ENCODE measurements at regions not wholly inside any gene's neighbourhood (a gene's known extent, or its start where the extent isn't known, plus 50 kb on each side); places are given as distances from the start of the nearest gene placed in this dataset.

GRCh38 chr4:24103434-24104157 lies 213.7 kb upstream of the PPARGC1A start:
- DNase-seq (ENCODE audit: low read depth, low spot score): no peak
- H3K4me3 ChIP-seq (ENCODE audit: low read length): no peak overlapping the region

- no peak overlapping the region for H3K4me3 ChIP-seq (ENCODE audit: low read length)
These were observed 212.8 kb upstream of the PPARGC1A start for GRCh38 chr4:24102621-24103020.

GRCh38 chr4:24096603-24097002 lies 206.8 kb upstream of the PPARGC1A start:
- H3K4me3 ChIP-seq (ENCODE audit: low read length): no peak overlapping the region
- DNase-seq (ENCODE audit: low read depth, low spot score): no peak

More at GRCh38 chr4:24102621-24103020, 212.8 kb upstream of the PPARGC1A start:
- DNase-seq (ENCODE audit: low read depth, low spot score): no peak

- no peak for DNase-seq (ENCODE audit: low read depth, low spot score)
- no peak overlapping the region for H3K4me3 ChIP-seq (ENCODE audit: low read length)
These were observed 204.9 kb upstream of the PPARGC1A start for GRCh38 chr4:24094726-24095125.

GRCh38 chr4:24093446-24093845 lies 203.6 kb upstream of the PPARGC1A start:
- no peak overlapping the region for H3K4me3 ChIP-seq (ENCODE audit: low read length)
- DNase-seq (ENCODE audit: low read depth, low spot score): no peak

- DNase-seq (ENCODE audit: low read depth, low spot score): no peak
- H3K4me3 ChIP-seq (ENCODE audit: low read length): no peak overlapping the region
These were observed 201.9 kb upstream of the PPARGC1A start for GRCh38 chr4:24091639-24092233.

- DNase-seq (ENCODE audit: low read depth, low spot score): no peak
- no peak overlapping the region for H3K4me3 ChIP-seq (ENCODE audit: low read length)
These were observed 200.1 kb upstream of the PPARGC1A start for GRCh38 chr4:24089851-24090534.

GRCh38 chr4:24080871-24081270 lies 191.0 kb upstream of the PPARGC1A start:
- no peak for DNase-seq (ENCODE audit: low read depth, low spot score)
- H3K4me3 ChIP-seq (ENCODE audit: low read length): no peak overlapping the region

- H3K4me3 ChIP-seq (ENCODE audit: low read length): no peak overlapping the region
- no peak for DNase-seq (ENCODE audit: low read depth, low spot score)
These were observed 188.6 kb upstream of the PPARGC1A start for GRCh38 chr4:24078347-24078962.

- no peak overlapping the region for H3K4me3 ChIP-seq (ENCODE audit: low read length)
- DNase-seq (ENCODE audit: low read depth, low spot score): no peak
These were observed 187.0 kb upstream of the PPARGC1A start for GRCh38 chr4:24076811-24077210.

GRCh38 chr4:24073948-24074347 lies 184.1 kb upstream of the PPARGC1A start:
- DNase-seq (ENCODE audit: low read depth, low spot score): no peak
- H3K4me3 ChIP-seq (ENCODE audit: low read length): no peak overlapping the region

GRCh38 chr4:24071612-24072372 lies 181.9 kb upstream of the PPARGC1A start:
- no peak overlapping the region for H3K4me3 ChIP-seq (ENCODE audit: low read length)
- DNase-seq (ENCODE audit: low read depth, low spot score): no peak

- DNase-seq (ENCODE audit: low read depth, low spot score): no peak
- no peak overlapping the region for H3K4me3 ChIP-seq (ENCODE audit: low read length)
These were observed 180.3 kb upstream of the PPARGC1A start for GRCh38 chr4:24070117-24070516.

- H3K4me3 ChIP-seq (ENCODE audit: low read length): no peak overlapping the region
- no peak for DNase-seq (ENCODE audit: low read depth, low spot score)
These were observed 177.7 kb upstream of the PPARGC1A start for GRCh38 chr4:24067367-24068193.

GRCh38 chr4:24065974-24066373 lies 176.1 kb upstream of the PPARGC1A start:
- DNase-seq (ENCODE audit: low read depth, low spot score): no peak
- H3K4me3 ChIP-seq (ENCODE audit: low read length): no peak overlapping the region

- no peak for DNase-seq (ENCODE audit: low read depth, low spot score)
These were observed 173.9 kb upstream of the PPARGC1A start for GRCh38 chr4:24063731-24064130.

GRCh38 chr4:24060932-24061331 lies 171.1 kb upstream of the PPARGC1A start:
- no peak for DNase-seq (ENCODE audit: low read depth, low spot score)
- H3K4me3 ChIP-seq (ENCODE audit: low read length): no peak overlapping the region

More at GRCh38 chr4:24063731-24064130, 173.9 kb upstream of the PPARGC1A start:
- H3K4me3 ChIP-seq (ENCODE audit: low read length): no peak overlapping the region

- no peak overlapping the region for H3K4me3 ChIP-seq (ENCODE audit: low read length)
- DNase-seq (ENCODE audit: low read depth, low spot score): no peak
These were observed 170.0 kb upstream of the PPARGC1A start for GRCh38 chr4:24059839-24060238.
